ENCODE measurements at regions not wholly inside any gene's neighbourhood (a gene's known extent, or its start where the extent isn't known, plus 50 kb on each side); places are given as distances from the start of the nearest gene placed in this dataset.
A peak's percentile ranks its signal among the peaks of the same experiment; 100 is the strongest.

DNA sequence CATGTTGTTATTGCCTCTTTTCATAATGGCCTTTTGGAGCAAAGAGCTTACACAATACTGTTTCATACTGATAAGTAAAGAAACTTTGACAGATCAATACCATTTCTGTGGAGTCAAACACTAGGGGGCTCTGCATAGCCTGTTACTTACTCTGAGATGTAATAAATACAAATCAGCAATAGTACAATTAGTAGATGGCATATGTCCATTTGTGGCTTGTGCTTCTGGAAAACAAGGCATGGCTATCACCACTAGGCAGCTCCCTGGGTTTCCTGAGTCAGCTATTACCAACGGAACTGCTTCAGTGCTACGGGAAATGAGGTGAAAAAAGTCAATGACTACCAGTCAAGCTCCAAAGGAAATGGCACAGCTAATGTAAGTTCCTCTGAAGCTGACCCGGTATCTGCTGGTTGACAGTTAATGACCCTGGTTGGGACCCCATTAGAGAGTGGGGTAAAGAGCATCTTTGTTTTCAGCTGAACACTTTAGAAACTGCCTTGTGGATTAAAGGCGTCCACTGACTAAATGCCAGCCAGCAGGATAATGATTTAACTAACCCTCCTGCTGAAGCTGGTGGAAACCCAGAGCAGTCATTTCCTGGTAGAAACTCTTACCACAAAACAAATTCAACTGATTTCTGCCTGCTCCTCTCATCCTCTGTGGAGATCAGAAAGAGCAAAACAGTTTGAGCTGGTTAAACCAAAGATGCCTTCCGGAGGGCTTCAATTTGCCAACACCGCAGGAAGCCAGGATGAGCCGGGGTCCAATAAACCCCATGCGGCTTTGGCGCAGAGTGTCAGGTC is 69.0 kb upstream of the FAM169A start:
- TF ChIP-seq, protein P1, sequence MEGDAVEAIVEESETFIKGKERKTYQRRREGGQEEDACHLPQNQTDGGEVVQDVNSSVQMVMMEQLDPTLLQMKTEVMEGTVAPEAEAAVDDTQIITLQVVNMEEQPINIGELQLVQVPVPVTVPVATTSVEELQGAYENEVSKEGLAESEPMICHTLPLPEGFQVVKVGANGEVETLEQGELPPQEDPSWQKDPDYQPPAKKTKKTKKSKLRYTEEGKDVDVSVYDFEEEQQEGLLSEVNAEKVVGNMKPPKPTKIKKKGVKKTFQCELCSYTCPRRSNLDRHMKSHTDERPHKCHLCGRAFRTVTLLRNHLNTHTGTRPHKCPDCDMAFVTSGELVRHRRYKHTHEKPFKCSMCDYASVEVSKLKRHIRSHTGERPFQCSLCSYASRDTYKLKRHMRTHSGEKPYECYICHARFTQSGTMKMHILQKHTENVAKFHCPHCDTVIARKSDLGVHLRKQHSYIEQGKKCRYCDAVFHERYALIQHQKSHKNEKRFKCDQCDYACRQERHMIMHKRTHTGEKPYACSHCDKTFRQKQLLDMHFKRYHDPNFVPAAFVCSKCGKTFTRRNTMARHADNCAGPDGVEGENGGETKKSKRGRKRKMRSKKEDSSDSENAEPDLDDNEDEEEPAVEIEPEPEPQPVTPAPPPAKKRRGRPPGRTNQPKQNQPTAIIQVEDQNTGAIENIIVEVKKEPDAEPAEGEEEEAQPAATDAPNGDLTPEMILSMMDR (IDR thresholded peaks at IDR 0.05), result peak; percentile 31
- H3K79me2 ChIP-seq, result no peaks in the 10 kb centered on the region
- no peak overlapping the region for H2AFZ ChIP-seq
- H3K36me3 ChIP-seq (ENCODE audit: control insufficient read depth, insufficient read depth, low read length), result no peaks in the 10 kb centered on the region
- H3K9ac ChIP-seq, result no peak overlapping the region
- H3K4me3 ChIP-seq (ENCODE audit: low read depth, low read length), result no peak overlapping the region
- H3K27me3 ChIP-seq (ENCODE audit: control insufficient read depth, insufficient read depth, low read length), result no peaks in the 10 kb centered on the region
- H3K9me3 ChIP-seq (ENCODE audit: control insufficient read depth, low read length), result no peaks in the 10 kb centered on the region
- no peak overlapping the region for H3K27ac ChIP-seq
- peak overlapping the region; percentile 45 for H3K4me2 ChIP-seq (ENCODE audit: low read length)
- H3K4me1 ChIP-seq, result no peaks in the 10 kb centered on the region

DNA sequence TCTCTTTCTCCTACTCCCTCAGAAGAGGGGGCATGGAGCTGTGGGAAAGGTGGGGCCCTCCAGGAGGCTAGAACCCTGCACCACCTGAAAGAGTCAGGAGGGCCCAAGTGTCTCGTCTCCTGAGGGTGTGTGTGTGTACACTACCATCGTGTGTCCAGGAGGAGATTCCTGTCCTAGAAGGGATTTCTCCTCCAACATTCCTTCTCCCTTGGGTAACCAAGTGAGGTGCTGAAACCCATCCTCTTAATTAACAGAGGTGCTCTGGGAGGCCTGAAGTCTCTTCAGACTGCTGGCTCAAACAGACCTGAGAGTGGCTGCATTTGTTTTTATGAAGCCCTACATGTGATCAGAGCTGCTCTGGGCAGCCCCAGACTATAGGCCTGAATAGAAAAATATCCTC is 61.1 kb upstream of the FAM169A start:
- Histone ChIP-seq H3K79me2 (no peaks in the 10 kb centered on the region), H3K4me1 (no peaks in the 10 kb centered on the region), H3K9ac (no peak overlapping the region), H3K9me3 (ENCODE audit: control insufficient read depth, low read length) (no peaks in the 10 kb centered on the region), H3K4me3 (ENCODE audit: low read depth, low read length) (no peak overlapping the region), H3K36me3 (ENCODE audit: control insufficient read depth, insufficient read depth, low read length) (no peaks in the 10 kb centered on the region), H3K27ac (no peak overlapping the region), H2AFZ (no peak overlapping the region), H3K27me3 (ENCODE audit: control insufficient read depth, insufficient read depth, low read length) (no peaks in the 10 kb centered on the region), H3K4me2 (ENCODE audit: low read length) (no peak overlapping the region)
- TF ChIP-seq, protein P1 (IDR thresholded peaks at IDR 0.05), result no peak

DNA sequence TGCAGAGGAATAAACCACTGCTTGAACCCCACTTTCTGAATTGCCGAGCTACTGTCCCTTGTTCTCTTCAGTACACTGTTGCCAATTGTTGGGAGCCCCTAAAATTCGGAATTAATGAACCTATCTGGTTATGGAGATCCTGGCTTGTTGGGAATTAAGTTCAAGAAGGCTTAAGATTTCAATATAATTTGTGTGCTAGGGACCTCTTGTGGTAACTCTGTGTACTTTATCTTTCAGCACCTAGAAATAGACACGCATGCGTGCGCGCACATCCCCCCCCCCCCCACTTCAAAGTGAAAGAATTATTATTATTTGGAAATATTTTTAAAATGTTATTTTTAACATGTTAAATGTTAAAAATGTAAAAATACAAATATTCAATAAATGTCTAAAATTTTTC is 53.3 kb upstream of the FAM169A start:
- TF ChIP-seq, protein P1 (IDR thresholded peaks at IDR 0.05), result peak; percentile 51
- Histone ChIP-seq H3K36me3 (ENCODE audit: control insufficient read depth, insufficient read depth, low read length) (no peaks in the 10 kb centered on the region), H3K9ac (no peak overlapping the region), H3K4me1 (no peaks in the 10 kb centered on the region), H3K79me2 (no peaks in the 10 kb centered on the region), H3K4me3 (ENCODE audit: low read depth, low read length) (no peak overlapping the region), H3K9me3 (ENCODE audit: control insufficient read depth, low read length) (no peaks in the 10 kb centered on the region), H2AFZ (no peak overlapping the region), H3K27me3 (ENCODE audit: control insufficient read depth, insufficient read depth, low read length) (no peaks in the 10 kb centered on the region), H3K27ac (no peak overlapping the region), H3K4me2 (ENCODE audit: low read length) (no peak overlapping the region)

DNA sequence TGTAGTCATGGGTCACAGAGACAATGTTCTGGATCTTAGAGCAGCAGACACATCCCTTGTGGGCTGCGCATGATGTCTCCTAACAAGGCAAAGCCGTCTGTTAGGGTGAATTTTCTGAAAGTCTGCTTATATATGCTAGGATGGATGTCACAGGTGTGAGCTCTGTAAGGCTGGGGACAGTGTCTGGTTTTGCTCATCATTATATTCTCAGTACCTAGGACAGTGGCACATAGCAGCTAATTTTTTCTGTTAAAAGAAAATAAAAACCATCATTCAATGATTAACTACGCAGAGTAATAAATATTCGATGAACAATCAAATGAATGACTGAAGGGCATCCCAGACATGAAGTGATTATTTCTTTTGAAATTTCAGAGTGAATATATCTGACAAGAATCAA is 52.9 kb upstream of the FAM169A start:
- Histone ChIP-seq H3K79me2 (no peaks in the 10 kb centered on the region), H3K4me1 (no peaks in the 10 kb centered on the region), H3K4me3 (ENCODE audit: low read depth, low read length) (no peak overlapping the region), H3K27ac (no peak overlapping the region), H3K9me3 (ENCODE audit: control insufficient read depth, low read length) (no peaks in the 10 kb centered on the region), H2AFZ (no peak overlapping the region), H3K4me2 (ENCODE audit: low read length) (no peak overlapping the region), H3K36me3 (ENCODE audit: control insufficient read depth, insufficient read depth, low read length) (no peaks in the 10 kb centered on the region), H3K9ac (no peak overlapping the region), H3K27me3 (ENCODE audit: control insufficient read depth, insufficient read depth, low read length) (no peaks in the 10 kb centered on the region)
- TF ChIP-seq, protein P1 (IDR thresholded peaks at IDR 0.05), result no peak

DNA sequence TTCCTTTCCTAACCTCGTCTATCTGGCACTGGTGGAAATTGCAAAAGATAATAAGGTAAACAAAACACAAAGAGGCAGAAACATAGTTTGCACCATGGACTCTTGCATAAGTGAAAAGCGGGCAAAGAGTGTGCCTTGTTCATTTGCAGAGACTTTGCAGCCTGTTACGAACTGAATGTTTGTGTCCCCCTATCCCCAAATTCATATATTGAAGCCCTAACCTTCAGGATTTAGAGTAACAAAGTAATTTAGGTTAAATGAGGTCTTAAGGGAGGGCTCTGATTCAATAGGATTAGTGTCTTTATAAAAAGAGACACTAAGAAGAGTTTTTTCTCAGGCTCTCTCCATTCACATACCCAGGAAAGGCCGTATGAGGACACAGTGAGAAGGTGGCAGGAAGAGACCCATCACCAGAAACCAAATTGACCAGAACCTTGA is 52.1 kb upstream of the FAM169A start:
- Histone ChIP-seq H3K4me1 (no peaks in the 10 kb centered on the region), H3K36me3 (ENCODE audit: control insufficient read depth, insufficient read depth, low read length) (no peaks in the 10 kb centered on the region), H3K9me3 (ENCODE audit: control insufficient read depth, low read length) (no peaks in the 10 kb centered on the region), H3K27me3 (ENCODE audit: control insufficient read depth, insufficient read depth, low read length) (no peaks in the 10 kb centered on the region), H3K27ac (no peak overlapping the region), H2AFZ (no peak overlapping the region), H3K79me2 (no peaks in the 10 kb centered on the region), H3K4me2 (ENCODE audit: low read length) (no peak overlapping the region), H3K9ac (no peak overlapping the region), H3K4me3 (ENCODE audit: low read depth, low read length) (no peak overlapping the region)
- TF ChIP-seq, protein P1 (IDR thresholded peaks at IDR 0.05), result no peak
